Eye (tissue), 1 donor: ENCODE measurements at regions not wholly inside any gene's neighbourhood (a gene's known extent, or its start where the extent isn't known, plus 50 kb on each side); places are given as distances from the start of the nearest gene placed in this dataset.

Experiments
- DNase-seq: peaks from one replicate; pipeline ENCODE4 v3.0.0-alpha.2; 2015

DNA sequence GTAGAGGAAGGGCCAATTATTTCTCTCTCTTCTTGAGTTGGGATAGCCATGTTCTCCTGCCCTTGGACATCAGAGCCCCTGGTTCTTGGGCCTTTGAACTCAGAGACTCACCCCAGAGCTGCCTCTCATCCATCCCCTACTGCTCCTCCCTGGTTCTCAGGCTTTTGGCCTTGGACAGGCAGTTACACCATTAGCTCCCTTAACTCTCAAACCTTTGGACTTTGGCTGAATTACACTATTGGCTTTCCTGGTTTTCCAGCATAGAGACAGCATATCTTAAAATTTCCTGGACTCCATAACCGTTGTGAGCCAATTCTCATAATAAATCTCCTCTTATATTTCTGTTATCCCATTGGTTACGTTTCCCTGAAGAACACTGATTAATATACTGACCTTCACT lies 63.7 kb upstream of the CHL1 start:
- no peak for DNase-seq

DNA sequence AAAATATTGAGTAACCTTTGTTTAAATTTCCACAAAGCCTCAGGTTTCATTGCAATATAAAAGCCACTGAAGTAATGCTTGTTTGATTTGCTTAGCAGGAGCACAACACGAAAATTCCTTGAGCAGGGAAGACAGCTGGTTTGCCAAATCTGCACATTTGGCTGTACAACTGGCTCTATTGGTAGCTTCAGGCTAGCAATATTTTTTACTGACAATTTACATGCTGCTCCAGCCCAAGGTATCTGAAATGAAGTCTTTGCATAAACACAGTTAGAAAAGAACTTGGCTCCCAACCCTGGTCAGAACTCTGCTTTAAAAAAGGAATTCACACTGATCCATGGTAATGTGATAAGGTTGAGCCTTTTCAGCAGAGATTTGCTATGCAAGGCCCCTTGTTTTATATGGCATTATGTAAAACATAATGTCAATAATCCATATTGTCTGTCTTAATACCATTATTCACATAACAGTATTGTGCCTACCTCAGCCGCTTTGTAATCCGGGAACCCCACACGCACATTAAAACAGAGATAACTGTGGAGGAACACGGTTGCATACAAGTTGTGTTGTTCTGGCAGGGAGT lies 55.7 kb upstream of the CHL1 start:
- no peak for DNase-seq
